B cell (primary cell): ENCODE measurements at regions not wholly inside any gene's neighbourhood (a gene's known extent, or its start where the extent isn't known, plus 50 kb on each side); places are given as distances from the start of the nearest gene placed in this dataset.

Experiments used
- ATAC-seq: fragments of 200-7000 bp; cut with Tn5 transposase; one replicate; pipeline ENCODE4 v1.10.0; 2021; ENCODE audit warnings: low read depth, mild to moderate bottlenecking, moderate number of reproducible peaks, moderate library complexity
- CTCF ChIA-PET: fragments of 350-600 bp; sonication (Branson Sonifier 250); formaldehyde crosslinking; loops from one replicate; lab custom pipeline; 2021; ENCODE audit warnings: antibody characterized with exemption, inconsistent platforms; lab: Charles Lee
- POLR2A ChIA-PET: fragments of 350-600 bp; sonication (Branson Sonifier 250); formaldehyde crosslinking; loops from one replicate; lab custom pipeline; 2021; ENCODE audit warnings: antibody characterized with exemption; lab: Charles Lee
- DNase-seq: peaks from one replicate; pipeline ENCODE4 v3.0.0; 2013
- H2AFZ ChIP-seq: 2 replicates; pipeline ENCODE4 v1.6.1; 2012; ENCODE audit warnings: mild to moderate bottlenecking, low read depth, low read length; ENCODE audit not compliant: insufficient read depth, poor library complexity, severe bottlenecking
- H3K27ac ChIP-seq, 2 donors: 1 replicate in 1 of 2; 2 replicates in 1 of 2; pipeline ENCODE4 v1.5.1; 2012 to 2013; ENCODE audit warnings: low read length in 2 of 2, mild to moderate bottlenecking in 2 of 2, moderate library complexity in 1 of 2
- H3K27me3 ChIP-seq, 4 experiments: fragments of 200-600 bp in 1 of 4; sonication (generic) in 1 of 4; replicated peaks in 1 of 4; 1 replicate in 2 of 4; 2 replicates in 2 of 4; pipeline versions ENCODE4 v1.6.1 to v1.7.0; 2013 to 2016; ENCODE audit warnings: low read length in 3 of 4, mild to moderate bottlenecking in 2 of 4, mixed read lengths in 1 of 4, moderate library complexity in 1 of 4; ENCODE audit not compliant: insufficient read depth in 4 of 4, control insufficient read depth in 3 of 4; ENCODE audit errors: control extremely low read depth in 1 of 4
- H3K36me3 ChIP-seq, 2 experiments: replicated peaks in 1 of 2; 1 replicate in 1 of 2; 2 replicates in 1 of 2; pipeline versions ENCODE4 v1.6.1 to v1.7.1; 2013; ENCODE audit warnings: low read length in 1 of 2; ENCODE audit not compliant: insufficient read depth in 2 of 2, control insufficient read depth in 1 of 2; ENCODE audit errors: control extremely low read depth in 1 of 2, extremely low read depth in 1 of 2
- H3K4me1 ChIP-seq, 2 donors: fragments of 200-600 bp in 1 of 2; sonication (generic) in 1 of 2; 1 replicate in 1 of 2; 2 replicates in 1 of 2; pipeline versions ENCODE4 v1.5.1 to v1.6.1; 2013 to 2017; ENCODE audit warnings: low read length in 2 of 2; ENCODE audit not compliant: control insufficient read depth in 2 of 2, insufficient read depth in 2 of 2
- H3K4me2 ChIP-seq: replicated peaks from 2 replicates; pipeline ENCODE3; 2012; ENCODE audit warnings: mild to moderate bottlenecking, low read depth, low read length; ENCODE audit not compliant: poor library complexity, severe bottlenecking
- H3K4me3 ChIP-seq, 5 experiments: fragments of 200-600 bp in 1 of 5; sonication (generic) in 1 of 5; 1 replicate in 3 of 5; 2 replicates in 2 of 5; pipeline versions ENCODE4 v1.5.1 to v1.7.0; 2011 to 2016; ENCODE audit warnings: low read length in 4 of 5, mild to moderate bottlenecking in 4 of 5, low read depth in 2 of 5, control low read depth in 1 of 5, moderate library complexity in 1 of 5; ENCODE audit not compliant: insufficient read depth in 1 of 5; ENCODE audit errors: control extremely low read depth in 1 of 5, extremely low read depth in 1 of 5
- H3K79me2 ChIP-seq: fragments of 200-600 bp; sonication (generic); one replicate; pipeline ENCODE4 v1.6.0; 2016; ENCODE audit warnings: low read length; ENCODE audit not compliant: control insufficient read depth, insufficient read depth
- H3K9ac ChIP-seq: fragments of 200-600 bp; sonication (generic); 2 replicates; pipeline ENCODE4 v1.6.1; 2017; ENCODE audit warnings: mild to moderate bottlenecking, low read length, moderate library complexity
- H3K9me3 ChIP-seq, 3 donors: one replicate each; pipeline versions ENCODE4 v1.6.1 to v1.7.1; 2013; ENCODE audit warnings: low read length in 2 of 3; ENCODE audit not compliant: control insufficient read depth in 2 of 3, insufficient read depth in 1 of 3; ENCODE audit errors: control extremely low read depth in 1 of 3
- H4K20me1 ChIP-seq: 2 replicates; pipeline ENCODE4 v1.6.0; 2012; ENCODE audit warnings: mild to moderate bottlenecking, low read length; ENCODE audit not compliant: insufficient read depth, control insufficient read depth, poor library complexity, severe bottlenecking
- H3K27ac Mint-ChIP-seq: one replicate; pipeline ENCODE4 v1.8.0; 2021; ENCODE audit warnings: mixed read lengths
- H3K27me3 Mint-ChIP-seq: one replicate; pipeline ENCODE4 v1.8.0; 2021; ENCODE audit warnings: mixed read lengths
- H3K4me1 Mint-ChIP-seq: one replicate; pipeline ENCODE4 v1.8.0; 2021; ENCODE audit warnings: mixed read lengths
- H3K4me3 Mint-ChIP-seq: one replicate; pipeline ENCODE4 v1.8.0; 2021; ENCODE audit warnings: mixed read lengths
- H3K9me3 Mint-ChIP-seq: one replicate; pipeline ENCODE4 v1.8.0; 2022; ENCODE audit warnings: mixed read lengths; ENCODE audit not compliant: insufficient read depth
- CTCF ChIP-seq: fragments of 200-600 bp; IDR thresholded peaks from one replicate; pipeline ENCODE4 v1.8.0; 2022; ENCODE audit warnings: antibody characterized with exemption, mild to moderate bottlenecking
- EZH2 ChIP-seq: IDR thresholded peaks from 2 replicates; pipeline ENCODE4 v1.6.1; 2012; ENCODE audit warnings: borderline replicate concordance, low read depth, mild to moderate bottlenecking, moderate library complexity, low read length; ENCODE audit not compliant: insufficient read depth, poor library complexity, severe bottlenecking
- WGBS: methylation state at CpG from one replicate; pipeline ENCODE4 v1.1.5; 2013; ENCODE audit warnings: missing lambda C conversion rate; ENCODE audit not compliant: insufficient coverage; 5-methylcytosine and 5-hydroxymethylcytosine counted together
- intact Hi-C: fragments of 100-400 bp; cut with micrococcal nuclease; formaldehyde crosslinking; loops from one replicate; pipeline ENCODE4 v1.10.0; 2022

GRCh38 chr18:42184685-42185477 is 229.8 kb downstream of the PIK3C3 start:
- Histone ChIP-seq H2AFZ (no peak overlapping the region), H3K27ac (no peak overlapping the region), H3K9ac (no peak overlapping the region), H3K4me2 (no peak overlapping the region), H3K4me1 (no peaks in the 10 kb centered on the region), H4K20me1 (no peaks in the 10 kb centered on the region), H3K79me2 (no peaks in the 10 kb centered on the region), H3K9me3 (peaks cover 0 to under 1% (median 0%) of the 10 kb centered on the region in 3 donors), H3K36me3 (no peaks in the 10 kb centered on the region), H3K27me3 (no peaks in the 10 kb centered on the region), H3K4me3 (no peak overlapping the region)
- ATAC-seq, result no peak
- Mint-ChIP-seq H3K27me3 (no peaks in the 10 kb centered on the region), H3K4me3 (no peak overlapping the region), H3K4me1 (no peaks in the 10 kb centered on the region), H3K27ac (no peak overlapping the region), H3K9me3 (peaks cover 3% of the 10 kb centered on the region)
- intact Hi-C loops, result no loop called here
- POLR2A ChIA-PET, result no interaction called here
- CTCF ChIA-PET, result no interaction called here
- TF ChIP-seq CTCF (no peak), EZH2 (no peak)
- 97% methylated on average over 10 of the region's 15 CpGs for WGBS
- no peak for DNase-seq

GRCh38 chr18:42185486-42185885 is 230.5 kb downstream of the PIK3C3 start:
- no peak overlapping the region for H3K4me3 ChIP-seq
- H3K4me3 Mint-ChIP-seq, result no peak overlapping the region
- CTCF ChIA-PET, result no interaction called here
- no peaks in the 10 kb centered on the region for H3K27me3 ChIP-seq
- H3K4me1 ChIP-seq, result no peaks in the 10 kb centered on the region
- H3K9me3 Mint-ChIP-seq, result peaks cover 3% of the 10 kb centered on the region
- no peaks in the 10 kb centered on the region for H4K20me1 ChIP-seq
- DNase-seq, result no peak
- no peaks in the 10 kb centered on the region for H3K79me2 ChIP-seq
- intact Hi-C loops, result no loop called here
- POLR2A ChIA-PET, result no interaction called here
- H2AFZ ChIP-seq, result no peak overlapping the region
- H3K9ac ChIP-seq, result no peak overlapping the region
- H3K4me1 Mint-ChIP-seq, result no peaks in the 10 kb centered on the region
- H3K27ac Mint-ChIP-seq, result no peak overlapping the region
- H3K27ac ChIP-seq, result no peak overlapping the region
- no peaks in the 10 kb centered on the region for H3K36me3 ChIP-seq
- no peaks in the 10 kb centered on the region for H3K27me3 Mint-ChIP-seq
- no peak for TF ChIP-seq CTCF
- no peak for TF ChIP-seq EZH2
- no peak overlapping the region for H3K4me2 ChIP-seq
- no peak for ATAC-seq
- peaks cover 0 to 3% (median 0%) of the 10 kb centered on the region in 3 donors for H3K9me3 ChIP-seq
